ENCODE measurements at regions not wholly inside any gene's neighbourhood (a gene's known extent, or its start where the extent isn't known, plus 50 kb on each side); places are given as distances from the start of the nearest gene placed in this dataset.

DNA sequence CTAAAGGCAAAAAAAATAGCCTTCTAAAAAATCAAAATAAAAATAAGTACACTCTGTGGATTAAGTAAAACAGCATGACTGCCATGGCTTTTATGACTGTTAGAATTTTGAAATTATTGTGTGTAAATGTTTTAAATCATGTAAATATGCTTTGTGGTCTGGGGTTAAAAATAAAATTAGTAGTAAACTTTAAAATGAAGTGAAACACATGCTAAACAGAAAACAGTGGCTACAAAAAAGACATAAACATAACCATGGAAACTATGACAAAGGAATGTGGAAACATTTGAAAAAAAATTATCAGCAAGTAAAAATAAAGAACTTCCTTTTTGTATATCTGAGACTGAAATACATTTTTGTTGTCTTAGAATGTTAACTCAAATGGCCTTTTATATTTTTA, 134.5 kb upstream of the SPEF2 start:
- TF ChIP-seq POLR2A (IDR thresholded peaks at IDR 0.05; ENCODE audit: low read depth, low read length) (no peak), POLR2AphosphoS5 (IDR thresholded peaks at IDR 0.05; ENCODE audit: low read depth, low read length) (no peak), TAF1 (IDR thresholded peaks at IDR 0.05; ENCODE audit: borderline replicate concordance, low read depth, low read length) (no peak)
